ENCODE measurements at regions not wholly inside any gene's neighbourhood (a gene's known extent, or its start where the extent isn't known, plus 50 kb on each side); places are given as distances from the start of the nearest gene placed in this dataset.

DNA sequence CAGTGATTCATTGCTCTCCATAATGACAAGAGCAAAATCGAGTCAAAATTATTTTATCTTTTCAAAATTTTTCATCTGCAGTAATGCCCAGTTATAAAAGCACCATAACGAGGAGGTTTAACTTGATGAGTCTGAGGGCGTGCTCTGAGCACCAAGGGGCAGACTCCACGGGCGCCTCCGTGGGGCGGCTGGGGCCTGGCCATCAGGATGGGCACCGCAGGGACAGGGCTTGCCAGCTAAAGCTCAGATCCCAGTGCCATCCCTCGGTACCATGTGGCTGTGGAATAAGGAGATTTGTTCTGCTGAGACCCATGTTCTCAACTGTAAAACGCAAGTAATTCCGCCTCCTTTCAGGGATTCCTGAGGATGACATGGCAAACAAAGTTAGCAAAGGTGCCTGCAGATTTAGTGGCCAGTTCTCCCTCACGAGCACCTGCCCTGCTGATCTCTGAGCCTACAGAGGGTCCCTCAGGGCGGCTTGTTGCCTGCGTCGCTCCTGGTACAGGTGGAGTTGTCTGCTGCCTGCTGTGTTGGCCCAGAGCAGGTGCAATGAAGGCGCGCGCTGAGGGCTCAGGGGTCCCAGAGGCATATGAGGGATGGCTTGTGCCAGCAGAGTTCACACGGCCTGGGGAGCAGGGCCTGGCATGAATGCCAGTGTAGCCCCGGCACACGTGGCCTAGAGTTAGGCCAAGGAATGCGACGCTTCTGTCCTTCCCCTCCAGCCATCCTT lies 584.4 kb downstream of the TCERG1L start:
- FAIRE-seq (no peak), DNase-seq (ENCODE audit: insufficient read length, low spot score) (no peak)
- no peak for TF ChIP-seq CTCF (IDR thresholded peaks at IDR 0.05; ENCODE audit: insufficient read depth, missing control alignments)

DNA sequence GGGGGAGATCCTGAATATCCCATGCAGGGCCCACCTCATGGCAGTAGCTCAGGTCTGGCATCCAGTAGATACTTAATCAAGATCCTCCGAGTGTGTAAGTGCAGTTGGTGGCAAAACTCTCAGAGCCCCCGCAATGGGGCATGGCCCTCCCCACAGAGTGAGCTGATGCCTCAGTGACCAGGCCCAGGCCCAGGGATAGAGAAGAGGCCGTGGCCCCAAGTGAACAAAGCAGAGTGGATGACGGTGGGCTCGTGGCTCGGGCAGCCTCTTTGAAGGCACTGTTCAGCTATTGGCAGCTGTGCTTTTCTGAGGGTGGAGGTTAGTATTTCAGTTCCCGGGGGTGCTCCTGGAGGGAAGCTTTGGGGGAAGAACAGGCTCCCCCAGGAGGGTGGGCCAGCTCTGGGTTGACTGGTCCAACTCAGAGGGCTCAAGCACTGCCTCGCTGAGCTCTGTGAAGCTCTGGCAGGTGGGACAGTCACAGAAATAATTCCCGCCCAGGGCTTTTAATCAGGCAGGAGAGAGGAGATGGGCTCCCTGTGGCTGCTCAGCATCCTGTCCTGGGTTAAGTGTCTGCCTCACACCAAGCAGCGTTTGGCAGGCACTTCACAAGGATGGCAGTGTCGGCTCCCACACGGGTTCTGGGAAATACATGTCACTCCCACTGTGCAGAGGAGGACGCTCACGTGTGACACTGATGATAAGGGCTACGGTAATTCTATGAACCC lies 583.6 kb downstream of the TCERG1L start:
- DNase-seq (ENCODE audit: insufficient read length, low spot score) = no peak
- no peak for TF ChIP-seq CTCF (IDR thresholded peaks at IDR 0.05; ENCODE audit: insufficient read depth, missing control alignments)
- no peak for FAIRE-seq

DNA sequence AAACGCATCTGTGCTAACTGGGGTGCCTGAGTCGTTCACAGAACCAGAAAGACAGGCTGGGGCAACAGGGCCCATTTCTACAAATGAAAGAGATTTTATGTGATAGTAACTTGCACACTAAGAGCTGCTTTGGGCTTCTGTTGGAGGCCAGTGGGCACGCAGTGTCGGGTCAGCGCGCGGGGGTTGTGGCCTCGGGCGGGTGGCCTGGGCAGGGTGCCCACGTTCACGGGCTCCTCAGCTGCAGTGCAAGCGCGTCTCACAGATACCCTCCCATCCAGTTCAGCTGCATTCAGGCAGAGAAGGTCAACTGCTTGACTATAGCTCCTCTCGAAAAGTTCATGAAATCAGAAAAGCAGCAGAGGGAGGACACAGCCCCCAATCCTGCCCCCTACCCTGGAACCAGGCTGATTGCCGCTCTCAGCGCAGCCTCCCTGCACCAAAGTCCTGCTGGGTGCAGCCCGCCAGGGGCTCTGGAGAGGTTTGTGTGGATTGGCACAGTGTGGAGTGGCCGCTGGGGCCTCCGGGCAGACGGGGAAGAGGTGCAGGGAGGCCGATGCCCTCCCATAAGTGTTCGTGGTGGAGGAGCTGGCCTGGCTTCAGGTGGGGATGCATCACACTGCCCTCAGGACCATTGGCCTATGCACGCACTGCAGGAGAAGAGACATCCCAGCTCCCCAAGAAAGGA lies 582.8 kb downstream of the TCERG1L start:
- no peak for TF ChIP-seq CTCF (IDR thresholded peaks at IDR 0.05; ENCODE audit: insufficient read depth, missing control alignments)
- FAIRE-seq (no peak), DNase-seq (ENCODE audit: insufficient read length, low spot score) (no peak)

GRCh38 chr10:130729876-130730275 lies 581.6 kb downstream of the TCERG1L start:
- no peak for FAIRE-seq
- DNase-seq (ENCODE audit: insufficient read length, low spot score) = no peak
- TF ChIP-seq CTCF (IDR thresholded peaks at IDR 0.05; ENCODE audit: insufficient read depth, missing control alignments) = no peak

- no peak for FAIRE-seq
- no peak for TF ChIP-seq CTCF (IDR thresholded peaks at IDR 0.05; ENCODE audit: insufficient read depth, missing control alignments)
- DNase-seq (ENCODE audit: insufficient read length, low spot score) = no peak
Observed at GRCh38 chr10:130737186-130737585, 574.3 kb downstream of the TCERG1L start.

- TF ChIP-seq CTCF (IDR thresholded peaks at IDR 0.05; ENCODE audit: insufficient read depth, missing control alignments) = no peak
- DNase-seq (ENCODE audit: insufficient read length, low spot score) (no peak), FAIRE-seq (no peak)
Observed at GRCh38 chr10:130737621-130738020, 573.9 kb downstream of the TCERG1L start.

Data from D721Med (cell line).